ENCODE measurements at regions not wholly inside any gene's neighbourhood (a gene's known extent, or its start where the extent isn't known, plus 50 kb on each side); places are given as distances from the start of the nearest gene placed in this dataset.

- WGBS: 27% methylated on average over 2 of the region's 2 CpGs
- no peak for DNase-seq (ENCODE audit: low spot score)
- Histone ChIP-seq H3K27me3 (ENCODE audit: control insufficient read depth in 4 of 4, insufficient read depth in 4 of 4, low read length in 3 of 4) (no peaks in the 10 kb centered on the region), H3K4me3 (ENCODE audit: low read depth in 1 of 3, low read length in 3 of 3) (no peak overlapping the region), H3K4me1 (ENCODE audit: control insufficient read depth in 4 of 4, insufficient read depth in 4 of 4, low read length in 3 of 4) (no peaks in the 10 kb centered on the region), H3K9me3 (ENCODE audit: control insufficient read depth in 4 of 4, low read length in 3 of 4) (no peaks in the 10 kb centered on the region), H3K27ac (ENCODE audit: low read depth in 1 of 2, low read length in 2 of 2) (no peak overlapping the region), H3K9ac (ENCODE audit: low read depth in 1 of 2, low read length in 2 of 2) (no peak overlapping the region), H3K36me3 (ENCODE audit: control insufficient read depth in 4 of 4, insufficient read depth in 3 of 4, low read depth in 1 of 4, low read length in 3 of 4) (no peaks in the 10 kb centered on the region)
- TF ChIP-seq ZBTB33 (IDR thresholded peaks at IDR 0.05) (no peak), RXRA (IDR thresholded peaks at IDR 0.05) (no peak), HNF4G (IDR thresholded peaks at IDR 0.05) (no peak)
These were observed 1034.9 kb upstream of the EPHA7 start for GRCh38 chr6:94454231-94454630.

GRCh38 chr6:94446120-94446519 lies 1026.8 kb upstream of the EPHA7 start:
- H3K36me3 ChIP-seq (ENCODE audit: control insufficient read depth in 4 of 4, insufficient read depth in 3 of 4, low read depth in 1 of 4, low read length in 3 of 4): no peaks in the 10 kb centered on the region
- no peaks in the 10 kb centered on the region for H3K9me3 ChIP-seq (ENCODE audit: control insufficient read depth in 4 of 4, low read length in 3 of 4)
- DNase-seq (ENCODE audit: low spot score): no peak
- no peak overlapping the region for H3K4me3 ChIP-seq (ENCODE audit: low read depth in 1 of 3, low read length in 3 of 3)
- H3K27me3 ChIP-seq (ENCODE audit: control insufficient read depth in 4 of 4, insufficient read depth in 4 of 4, low read length in 3 of 4): no peaks in the 10 kb centered on the region
- H3K4me1 ChIP-seq (ENCODE audit: control insufficient read depth in 4 of 4, insufficient read depth in 4 of 4, low read length in 3 of 4): no peaks in the 10 kb centered on the region
- WGBS: 64% methylated on average over 3 of the region's 3 CpGs
- H3K27ac ChIP-seq (ENCODE audit: low read depth in 1 of 2, low read length in 2 of 2): no peak overlapping the region
- no peak overlapping the region for H3K9ac ChIP-seq (ENCODE audit: low read depth in 1 of 2, low read length in 2 of 2)
- TF ChIP-seq JUND (IDR thresholded peaks at IDR 0.05) (no peak), TAF1 (conservative IDR thresholded peaks at IDR 0.05) (no peak), HNF4G (IDR thresholded peaks at IDR 0.05) (no peak), CTCF (IDR thresholded peaks at IDR 0.05; ENCODE audit: low read depth, low read length, missing input control) (no peak), FOXA2 (IDR thresholded peaks at IDR 0.05) (no peak), HNF4A (conservative IDR thresholded peaks at IDR 0.05) (no peak), RAD21 (IDR thresholded peaks at IDR 0.05) (no peak), YY1 (IDR thresholded peaks at IDR 0.05) (no peak), EGR1 (IDR thresholded peaks at IDR 0.05; ENCODE audit: low read depth in 2 of 2) (no peak), FOXA1 (IDR thresholded peaks at IDR 0.05) (no peak), GABPA (IDR thresholded peaks at IDR 0.05 in 1 of 2, conservative IDR thresholded peaks at IDR 0.05 in 1 of 2) (no peak), RXRA (IDR thresholded peaks at IDR 0.05) (no peak), NR2F2 (IDR thresholded peaks at IDR 0.05) (no peak)

- no peaks in the 10 kb centered on the region for H3K36me3 ChIP-seq (ENCODE audit: control insufficient read depth in 4 of 4, insufficient read depth in 3 of 4, low read depth in 1 of 4, low read length in 3 of 4)
- 51% methylated on average over 2 of the region's 2 CpGs for WGBS
- H3K4me1 ChIP-seq (ENCODE audit: control insufficient read depth in 4 of 4, insufficient read depth in 4 of 4, low read length in 3 of 4): no peaks in the 10 kb centered on the region
- TF ChIP-seq HNF4A (conservative IDR thresholded peaks at IDR 0.05): no peak
- TF ChIP-seq, protein P1, sequence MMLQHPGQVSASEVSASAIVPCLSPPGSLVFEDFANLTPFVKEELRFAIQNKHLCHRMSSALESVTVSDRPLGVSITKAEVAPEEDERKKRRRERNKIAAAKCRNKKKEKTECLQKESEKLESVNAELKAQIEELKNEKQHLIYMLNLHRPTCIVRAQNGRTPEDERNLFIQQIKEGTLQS (IDR thresholded peaks at IDR 0.05): no peak
- no peak for TF ChIP-seq RXRA (IDR thresholded peaks at IDR 0.05)
- H3K27ac ChIP-seq (ENCODE audit: low read depth in 1 of 2, low read length in 2 of 2): no peak overlapping the region
- H3K27me3 ChIP-seq (ENCODE audit: control insufficient read depth in 4 of 4, insufficient read depth in 4 of 4, low read length in 3 of 4): no peaks in the 10 kb centered on the region
- H3K9me3 ChIP-seq (ENCODE audit: control insufficient read depth in 4 of 4, low read length in 3 of 4): no peaks in the 10 kb centered on the region
- no peak overlapping the region for H3K9ac ChIP-seq (ENCODE audit: low read depth in 1 of 2, low read length in 2 of 2)
- no peak overlapping the region for H3K4me3 ChIP-seq (ENCODE audit: low read depth in 1 of 3, low read length in 3 of 3)
- DNase-seq (ENCODE audit: low spot score): no peak
These were observed 1024.3 kb upstream of the EPHA7 start for GRCh38 chr6:94443701-94444100.
